ENCODE measurements at regions not wholly inside any gene's neighbourhood (a gene's known extent, or its start where the extent isn't known, plus 50 kb on each side); places are given as distances from the start of the nearest gene placed in this dataset.

GRCh38 chr11:80819271-80819670, 1378.4 kb upstream of the TENM4 start:
- no peak for DNase-seq

- DNase-seq: no peak
Measured at GRCh38 chr11:80816966-80817365, 1376.1 kb upstream of the TENM4 start.

- no peak for DNase-seq
Measured at GRCh38 chr11:80816454-80816847, 1375.6 kb upstream of the TENM4 start.

GRCh38 chr11:80815752-80816453, 1375.1 kb upstream of the TENM4 start:
- DNase-seq: no peak

- no peak for DNase-seq
Measured at GRCh38 chr11:80814813-80815212, 1374.0 kb upstream of the TENM4 start.

GRCh38 chr11:80810695-80811094, 1369.9 kb upstream of the TENM4 start:
- DNase-seq: no peak

- DNase-seq: no peak
Measured at GRCh38 chr11:80798174-80798573, 1357.3 kb upstream of the TENM4 start.

GRCh38 chr11:80783561-80783960, 1342.7 kb upstream of the TENM4 start:
- DNase-seq: no peak

- no peak for DNase-seq
Measured at GRCh38 chr11:80782135-80782885, 1341.5 kb upstream of the TENM4 start.

- no peak for DNase-seq
Measured at GRCh38 chr11:80779905-80780605, 1339.2 kb upstream of the TENM4 start.

- DNase-seq: no peak
Measured at GRCh38 chr11:80778941-80779340, 1338.1 kb upstream of the TENM4 start.

GRCh38 chr11:80778432-80778831, 1337.6 kb upstream of the TENM4 start:
- no peak for DNase-seq

- no peak for DNase-seq
Measured at GRCh38 chr11:80773919-80774318, 1333.1 kb upstream of the TENM4 start.

GRCh38 chr11:80771017-80771416, 1330.2 kb upstream of the TENM4 start:
- DNase-seq: no peak

- no peak for DNase-seq
Measured at GRCh38 chr11:80758787-80759186, 1318.0 kb upstream of the TENM4 start.

GRCh38 chr11:80748207-80748925, 1307.5 kb upstream of the TENM4 start:
- no peak for DNase-seq

- no peak for DNase-seq
Measured at GRCh38 chr11:80746300-80746699, 1305.5 kb upstream of the TENM4 start.

- DNase-seq: no peak
Measured at GRCh38 chr11:80745416-80745815, 1304.6 kb upstream of the TENM4 start.

- DNase-seq: no peak
Measured at GRCh38 chr11:80733790-80734189, 1293.0 kb upstream of the TENM4 start.

- no peak for DNase-seq
Measured at GRCh38 chr11:80733361-80733760, 1292.5 kb upstream of the TENM4 start.

- no peak for DNase-seq
Measured at GRCh38 chr11:80727315-80727714, 1286.5 kb upstream of the TENM4 start.

- DNase-seq: no peak
Measured at GRCh38 chr11:80726236-80726635, 1285.4 kb upstream of the TENM4 start.

GRCh38 chr11:80724366-80724765, 1283.5 kb upstream of the TENM4 start:
- DNase-seq: no peak

All from stimulated activated CD4-positive, alpha-beta T cell treated with anti-CD3 and anti-CD28 coated beads, Interleukin-4, amount 100 ng/mL, for 24 hours (primary cell).